Body of pancreas (tissue), 4 donors: ENCODE measurements at regions not wholly inside any gene's neighbourhood (a gene's known extent, or its start where the extent isn't known, plus 50 kb on each side); places are given as distances from the start of the nearest gene placed in this dataset.

Experiments used
- ATAC-seq: fragments of 150-250 bp; one replicate; pipeline ENCODE4 v1.9.1; 2016
- DNase-seq, 4 donors: peaks; one replicate each; pipeline ENCODE4 v3.0.0-alpha.2; 2019
- H3K27ac ChIP-seq, 4 donors: fragments of 200-600 bp; sonication (generic); 1 replicate in 3 of 4; 2 replicates in 1 of 4; pipeline versions ENCODE4 v1.5.1 to v1.6.1; 2016 to 2019; ENCODE audit warnings: mild to moderate bottlenecking in 1 of 4, mixed read lengths in 1 of 4, moderate library complexity in 1 of 4
- H3K27me3 ChIP-seq, 2 donors: fragments of 200-600 bp; sonication (generic); one replicate each; pipeline ENCODE4 v1.6.0; 2016; ENCODE audit warnings: mild to moderate bottlenecking in 1 of 2
- H3K36me3 ChIP-seq, 2 donors: fragments of 200-600 bp; sonication (generic); replicated peaks in 1 of 2; 2 replicates each; pipeline ENCODE4 v1.5.1; 2016; ENCODE audit warnings: low read depth in 2 of 2; ENCODE audit not compliant: insufficient read depth in 1 of 2
- H3K4me1 ChIP-seq: fragments of 200-600 bp; sonication (generic); one replicate; pipeline ENCODE4 v1.6.0; 2016
- H3K4me3 ChIP-seq, 2 donors: fragments of 200-600 bp; sonication (generic); 1 replicate in 1 of 2; 2 replicates in 1 of 2; pipeline ENCODE4 v1.5.1; 2016 to 2019
- H3K9me3 ChIP-seq, 3 donors: fragments of 200-600 bp; sonication (generic); 1 replicate in 2 of 3; 2 replicates in 1 of 3; pipeline ENCODE4 v1.5.1; 2016
- CTCF ChIP-seq, 7 experiments: fragments of 450-650 bp in 4 of 7; fragments of 200-600 bp in 3 of 7; sonication (generic) in 3 of 7; IDR thresholded peaks; one replicate each; pipeline ENCODE4 v1.5.1; 2016 to 2019; ENCODE audit warnings: antibody characterized with exemption in 7 of 7
- POLR2A ChIP-seq, 3 donors: fragments of 450-650 bp; IDR thresholded peaks; one replicate each; pipeline ENCODE4 v1.6.1; 2016; ENCODE audit warnings: antibody characterized with exemption in 3 of 3, mild to moderate bottlenecking in 2 of 3
- WGBS, 2 donors: methylation state at CpG; one replicate each; pipeline ENCODE4 v1.1.5; 2017; 5-methylcytosine and 5-hydroxymethylcytosine counted together
- intact Hi-C: fragments of 100-400 bp; cut with DNase I; formaldehyde crosslinking; loops from one replicate; pipeline ENCODE4 v1.15.1; 2023

DNA sequence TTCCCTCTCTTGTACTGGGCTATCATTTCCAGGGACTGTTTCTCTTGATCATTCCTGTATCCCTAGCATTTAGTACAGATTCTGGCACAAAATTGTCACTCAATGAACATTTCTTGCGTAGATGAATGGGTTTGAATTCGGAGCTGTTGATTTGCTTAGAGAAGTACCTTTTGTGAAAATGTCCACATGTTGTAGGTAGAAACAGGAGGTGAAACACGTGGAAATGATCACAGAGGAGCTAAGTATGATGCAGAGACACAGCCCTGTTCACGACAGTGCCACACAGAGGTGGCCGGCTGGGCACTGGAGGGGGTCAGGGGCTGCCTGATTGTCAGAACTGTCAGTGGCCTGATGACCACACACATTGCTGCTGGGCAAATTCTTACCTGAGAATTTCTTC, 196.1 kb upstream of the PRKCQ start:
- no peak overlapping the region for H3K27ac ChIP-seq
- no peaks in the 10 kb centered on the region for H3K36me3 ChIP-seq
- ATAC-seq (no peak), DNase-seq (no peak)
- no peaks in the 10 kb centered on the region for H3K9me3 ChIP-seq
- no peak overlapping the region for H3K4me3 ChIP-seq
- TF ChIP-seq CTCF (IDR thresholded peaks at IDR 0.05), result no peak
- no peak for TF ChIP-seq POLR2A (IDR thresholded peaks at IDR 0.05)
- WGBS, 2 donors, result 42 to 53% methylated on average over 5 of the region's 5 CpGs
- no peaks in the 10 kb centered on the region for H3K4me1 ChIP-seq
- no peaks in the 10 kb centered on the region for H3K27me3 ChIP-seq
- intact Hi-C loops, result no loop called here

GRCh38 chr10:6774406-6774805, 194.3 kb upstream of the PRKCQ start:
- no peak for TF ChIP-seq CTCF (IDR thresholded peaks at IDR 0.05)
- TF ChIP-seq POLR2A (IDR thresholded peaks at IDR 0.05), result no peak
- 51 to 58% methylated on average over 3 of the region's 3 CpGs for WGBS, 2 donors

GRCh38 chr10:6771331-6771730, 191.3 kb upstream of the PRKCQ start:
- intact Hi-C loops, result no loop called here
- 67 to 78% methylated on average over 3 of the region's 3 CpGs for WGBS, 2 donors

More at GRCh38 chr10:6774406-6774805, 194.3 kb upstream of the PRKCQ start:
- Histone ChIP-seq H3K4me1 (no peaks in the 10 kb centered on the region), H3K4me3 (no peak overlapping the region), H3K27ac (no peak overlapping the region), H3K36me3 (no peaks in the 10 kb centered on the region), H3K9me3 (peaks cover 0 to 4% (median 0%) of the 10 kb centered on the region in 3 donors), H3K27me3 (no peaks in the 10 kb centered on the region)
- ATAC-seq (no peak), DNase-seq (no peak)
- intact Hi-C loops, result no loop called here

GRCh38 chr10:6770846-6771245, 190.8 kb upstream of the PRKCQ start:
- 47 to 58% methylated on average over 6 of the region's 6 CpGs for WGBS, 2 donors
- Histone ChIP-seq H3K4me1 (no peaks in the 10 kb centered on the region), H3K27me3 (no peaks in the 10 kb centered on the region), H3K27ac (no peak overlapping the region), H3K9me3 (peaks cover 0 to 4% (median 0%) of the 10 kb centered on the region in 3 donors), H3K36me3 (no peaks in the 10 kb centered on the region), H3K4me3 (no peak overlapping the region)
- intact Hi-C loops, result no loop called here
- DNase-seq (no peak), ATAC-seq (no peak)
- TF ChIP-seq POLR2A (IDR thresholded peaks at IDR 0.05) (no peak), CTCF (IDR thresholded peaks at IDR 0.05) (no peak)

More at GRCh38 chr10:6771331-6771730, 191.3 kb upstream of the PRKCQ start:
- no peaks in the 10 kb centered on the region for H3K4me1 ChIP-seq
- H3K9me3 ChIP-seq, result peaks cover 0 to 4% (median 0%) of the 10 kb centered on the region in 3 donors
- no peak overlapping the region for H3K4me3 ChIP-seq
- no peak for DNase-seq
- H3K27ac ChIP-seq, result no peak overlapping the region
- ATAC-seq, result no peak
- no peaks in the 10 kb centered on the region for H3K27me3 ChIP-seq
- TF ChIP-seq POLR2A (IDR thresholded peaks at IDR 0.05), result no peak
- no peak for TF ChIP-seq CTCF (IDR thresholded peaks at IDR 0.05)
- no peaks in the 10 kb centered on the region for H3K36me3 ChIP-seq

GRCh38 chr10:6769704-6770417, 189.8 kb upstream of the PRKCQ start:
- DNase-seq (no peak), ATAC-seq (no peak)
- WGBS, 2 donors, result 69 to 77% methylated on average over 6 of the region's 6 CpGs
- no peaks in the 10 kb centered on the region for H3K27me3 ChIP-seq
- H3K9me3 ChIP-seq, result peaks cover 0 to 4% (median 0%) of the 10 kb centered on the region in 3 donors
- H3K27ac ChIP-seq, result no peak overlapping the region
- H3K4me3 ChIP-seq, result no peak overlapping the region
- intact Hi-C loops, result no loop called here
- no peak for TF ChIP-seq CTCF (IDR thresholded peaks at IDR 0.05)
- TF ChIP-seq POLR2A (IDR thresholded peaks at IDR 0.05), result no peak
- no peaks in the 10 kb centered on the region for H3K36me3 ChIP-seq
- H3K4me1 ChIP-seq, result no peaks in the 10 kb centered on the region
